Peyer's patch (tissue), 4 donors: ENCODE measurements at regions not wholly inside any gene's neighbourhood (a gene's known extent, or its start where the extent isn't known, plus 50 kb on each side); places are given as distances from the start of the nearest gene placed in this dataset.

Experiments used
- DNase-seq, 3 donors: peaks; one replicate each; pipeline ENCODE4 v3.0.0-alpha.2; 2017 to 2019
- H3K27ac ChIP-seq, 4 donors: fragments of 200-600 bp; sonication (generic); one replicate each; pipeline ENCODE4 v1.5.1; 2016 to 2019
- H3K27me3 ChIP-seq, 2 donors: fragments of 200-600 bp; sonication (generic); one replicate each; pipeline ENCODE4 v1.5.1; 2019
- H3K36me3 ChIP-seq, 3 donors: fragments of 200-600 bp; sonication (generic); one replicate each; pipeline ENCODE4 v1.5.1; 2016 to 2019
- H3K4me1 ChIP-seq, 4 donors: fragments of 200-600 bp; sonication (generic); one replicate each; pipeline ENCODE4 v1.5.1; 2016 to 2019
- H3K4me3 ChIP-seq, 4 donors: fragments of 200-600 bp; sonication (generic); 1 replicate in 3 of 4; 2 replicates in 1 of 4; pipeline ENCODE4 v1.5.1; 2016 to 2019; ENCODE audit warnings: mild to moderate bottlenecking in 1 of 4
- H3K9me3 ChIP-seq, 4 donors: fragments of 200-600 bp; sonication (generic); one replicate each; pipeline ENCODE4 v1.5.1; 2016 to 2019; ENCODE audit warnings: mild to moderate bottlenecking in 1 of 4
- CTCF ChIP-seq, 6 experiments: fragments of 450-650 bp in 4 of 6; fragments of 200-600 bp in 2 of 6; sonication (generic) in 1 of 6; IDR thresholded peaks; one replicate each; pipeline ENCODE4 v1.5.1; 2017 to 2019; ENCODE audit warnings: antibody characterized with exemption in 6 of 6, mild to moderate bottlenecking in 3 of 6, moderate library complexity in 1 of 6
- POLR2A ChIP-seq, 2 donors: fragments of 450-650 bp; IDR thresholded peaks; one replicate each; pipeline ENCODE4 v1.5.1; 2017; ENCODE audit warnings: antibody characterized with exemption in 2 of 2, mild to moderate bottlenecking in 2 of 2, moderate library complexity in 2 of 2

GRCh38 chr13:107665926-107666458 is 549.3 kb downstream of the LIG4 start:
- Histone ChIP-seq H3K4me1 (no peaks in the 10 kb centered on the region), H3K9me3 (no peaks in the 10 kb centered on the region), H3K27ac (no peak overlapping the region), H3K4me3 (no peak overlapping the region), H3K36me3 (no peaks in the 10 kb centered on the region), H3K27me3 (no peaks in the 10 kb centered on the region)
- no peak for DNase-seq
- TF ChIP-seq POLR2A (IDR thresholded peaks at IDR 0.05) (no peak), CTCF (IDR thresholded peaks at IDR 0.05) (no peak)

GRCh38 chr13:107650081-107650701 is 565.1 kb downstream of the LIG4 start:
- DNase-seq: peak in 2 of 3 donors; percentile 48 to 58
- H3K9me3 ChIP-seq: no peaks in the 10 kb centered on the region
- no peaks in the 10 kb centered on the region for H3K4me1 ChIP-seq
- no peak overlapping the region for H3K4me3 ChIP-seq
- H3K27me3 ChIP-seq: no peaks in the 10 kb centered on the region
- H3K27ac ChIP-seq: no peak overlapping the region
- TF ChIP-seq CTCF (IDR thresholded peaks at IDR 0.05) (peak in 4 of 6 experiments; percentile 27 to 53 (median 50)), POLR2A (IDR thresholded peaks at IDR 0.05) (no peak)
- H3K36me3 ChIP-seq: no peaks in the 10 kb centered on the region

GRCh38 chr13:107649079-107649478 is 566.3 kb downstream of the LIG4 start:
- H3K9me3 ChIP-seq: no peaks in the 10 kb centered on the region
- H3K4me1 ChIP-seq: no peaks in the 10 kb centered on the region
- H3K36me3 ChIP-seq: no peaks in the 10 kb centered on the region
- no peak for DNase-seq
- no peaks in the 10 kb centered on the region for H3K27me3 ChIP-seq
- no peak overlapping the region for H3K27ac ChIP-seq
- TF ChIP-seq POLR2A (IDR thresholded peaks at IDR 0.05) (no peak), CTCF (IDR thresholded peaks at IDR 0.05) (no peak)
- no peak overlapping the region for H3K4me3 ChIP-seq

- no peaks in the 10 kb centered on the region for H3K4me1 ChIP-seq
- TF ChIP-seq POLR2A (IDR thresholded peaks at IDR 0.05): no peak
- no peak for TF ChIP-seq CTCF (IDR thresholded peaks at IDR 0.05)
- no peaks in the 10 kb centered on the region for H3K36me3 ChIP-seq
- no peak overlapping the region for H3K27ac ChIP-seq
- no peaks in the 10 kb centered on the region for H3K27me3 ChIP-seq
- no peak for DNase-seq
- H3K4me3 ChIP-seq: no peak overlapping the region
- no peaks in the 10 kb centered on the region for H3K9me3 ChIP-seq
Observed at GRCh38 chr13:107644136-107644535, 571.2 kb downstream of the LIG4 start.

- Histone ChIP-seq H3K27ac (no peak overlapping the region), H3K4me3 (no peak overlapping the region), H3K27me3 (no peaks in the 10 kb centered on the region), H3K36me3 (no peaks in the 10 kb centered on the region), H3K4me1 (no peaks in the 10 kb centered on the region), H3K9me3 (no peaks in the 10 kb centered on the region)
- DNase-seq: no peak
- TF ChIP-seq CTCF (IDR thresholded peaks at IDR 0.05): no peak
- TF ChIP-seq POLR2A (IDR thresholded peaks at IDR 0.05): no peak
Observed at GRCh38 chr13:107643615-107644014, 571.7 kb downstream of the LIG4 start.
